Activated CD8-positive, alpha-beta memory T cell treated with anti-CD3 and anti-CD28 coated beads for 48 hours (primary cell): ENCODE measurements at regions not wholly inside any gene's neighbourhood (a gene's known extent, or its start where the extent isn't known, plus 50 kb on each side); places are given as distances from the start of the nearest gene placed in this dataset.

Experiments
- DNase-seq, 3 experiments: peaks; one replicate each; pipeline ENCODE4 v3.0.0-alpha.2; 2020; ENCODE audit warnings: low read depth in 2 of 3, low spot score in 2 of 3

DNA sequence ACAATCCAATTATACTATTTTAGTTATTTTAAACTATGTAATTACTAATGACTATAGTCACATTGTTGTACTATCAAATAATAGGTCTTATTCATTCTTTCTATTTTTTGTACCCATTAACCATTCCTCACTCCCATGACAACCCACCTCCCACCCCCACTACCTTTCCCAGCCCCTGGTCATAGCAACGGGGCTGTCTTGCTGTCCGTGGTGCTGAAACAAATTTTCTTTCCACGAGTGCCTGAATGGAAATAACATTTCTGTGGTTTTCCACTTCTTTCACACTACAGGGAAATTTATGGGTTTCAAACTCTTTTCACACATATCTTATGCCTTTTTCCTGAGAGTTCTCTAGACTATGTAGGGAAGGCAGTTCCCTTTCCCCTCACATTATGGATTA is 326.6 kb downstream of the PHKB start:
- no peak for DNase-seq

DNA sequence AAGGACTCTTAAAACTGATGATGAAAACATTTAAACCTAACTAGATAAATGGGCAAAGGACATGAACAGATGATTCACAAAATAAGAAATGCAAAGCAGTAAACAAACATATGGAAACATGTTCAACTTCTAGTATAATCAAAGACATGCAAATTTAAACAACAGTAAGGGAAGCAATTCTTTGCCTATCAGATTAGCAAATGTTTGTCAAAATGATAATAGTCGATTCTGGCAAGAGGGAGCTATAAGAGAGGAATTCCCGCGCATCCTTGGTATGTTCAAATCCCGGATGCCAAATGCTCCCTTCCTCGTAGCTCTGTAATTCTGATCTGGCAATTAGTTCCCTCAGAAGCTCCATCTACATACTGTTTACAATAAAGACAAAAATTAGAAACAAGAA is 320.5 kb downstream of the PHKB start:
- DNase-seq: no peak

DNA sequence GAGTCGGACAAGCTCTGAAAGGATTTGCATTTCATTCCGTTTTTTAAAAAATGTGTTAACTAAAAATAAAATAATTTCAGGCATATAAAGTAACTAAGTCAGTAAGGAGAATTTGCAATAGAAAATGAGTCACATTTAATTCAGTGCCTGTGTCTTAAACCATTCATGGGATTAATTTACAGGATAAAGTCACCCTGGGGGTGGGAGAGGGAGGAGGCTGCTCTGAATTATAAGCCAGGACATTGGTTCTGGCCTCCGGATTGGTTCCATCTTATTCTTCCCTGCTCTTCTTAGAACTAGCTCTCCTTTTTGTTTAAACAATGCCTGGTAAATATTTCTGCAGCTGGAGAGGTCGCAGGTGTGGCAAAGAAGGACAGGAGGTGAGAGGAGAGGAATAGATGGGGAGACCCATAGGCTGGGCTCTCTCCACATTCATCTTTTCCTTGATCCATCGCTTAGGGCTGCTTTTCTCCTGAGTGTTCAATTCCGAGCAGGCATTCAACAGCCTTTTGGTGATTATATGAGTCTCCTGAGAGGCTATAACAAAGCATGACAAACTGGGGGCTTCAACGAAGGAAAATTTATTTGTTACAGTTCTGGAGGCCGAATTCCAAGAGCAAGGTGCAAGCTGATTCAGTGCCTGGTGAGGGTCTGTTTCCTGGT is 319.2 kb downstream of the PHKB start:
- DNase-seq: no peak

DNA sequence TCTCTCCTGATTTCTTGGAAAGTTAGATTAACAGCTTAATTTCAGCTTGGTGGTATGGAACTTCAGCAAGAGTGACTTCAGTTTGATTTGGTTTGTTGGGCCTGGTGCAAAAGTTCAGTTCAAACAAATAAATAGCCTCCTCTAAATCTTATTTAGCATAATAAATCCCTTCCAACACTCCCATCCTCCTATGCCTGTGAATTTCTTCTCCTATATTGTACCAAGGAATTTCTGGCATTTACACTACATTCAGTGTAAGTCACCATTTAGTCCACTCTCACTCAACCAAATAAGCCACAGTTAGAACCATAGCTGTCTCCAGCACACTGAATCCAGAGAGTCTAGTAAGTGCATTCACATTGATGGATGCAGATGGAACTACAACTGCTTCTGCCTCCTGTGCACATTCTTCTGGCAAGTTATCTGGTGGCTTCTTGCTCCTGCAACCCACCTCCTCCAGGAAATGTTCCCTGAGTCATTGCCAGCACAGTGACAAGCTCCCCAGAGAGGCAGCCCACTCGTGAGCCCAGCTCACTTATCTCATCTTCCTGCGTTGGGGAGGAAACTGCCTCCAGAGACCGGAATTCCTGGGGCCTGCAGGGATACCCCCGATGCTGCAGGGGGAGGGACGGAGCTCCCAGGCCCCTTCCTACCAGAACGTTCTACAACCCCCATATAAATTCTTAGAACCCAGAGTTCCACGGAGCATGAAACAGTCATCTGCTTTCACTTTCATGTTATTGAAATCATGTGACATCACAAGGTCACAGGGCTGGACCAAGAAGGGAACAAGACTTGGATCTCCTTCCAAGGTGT is 318.3 kb downstream of the PHKB start:
- peak in 1 of 3 experiments; percentile 0 for DNase-seq

DNA sequence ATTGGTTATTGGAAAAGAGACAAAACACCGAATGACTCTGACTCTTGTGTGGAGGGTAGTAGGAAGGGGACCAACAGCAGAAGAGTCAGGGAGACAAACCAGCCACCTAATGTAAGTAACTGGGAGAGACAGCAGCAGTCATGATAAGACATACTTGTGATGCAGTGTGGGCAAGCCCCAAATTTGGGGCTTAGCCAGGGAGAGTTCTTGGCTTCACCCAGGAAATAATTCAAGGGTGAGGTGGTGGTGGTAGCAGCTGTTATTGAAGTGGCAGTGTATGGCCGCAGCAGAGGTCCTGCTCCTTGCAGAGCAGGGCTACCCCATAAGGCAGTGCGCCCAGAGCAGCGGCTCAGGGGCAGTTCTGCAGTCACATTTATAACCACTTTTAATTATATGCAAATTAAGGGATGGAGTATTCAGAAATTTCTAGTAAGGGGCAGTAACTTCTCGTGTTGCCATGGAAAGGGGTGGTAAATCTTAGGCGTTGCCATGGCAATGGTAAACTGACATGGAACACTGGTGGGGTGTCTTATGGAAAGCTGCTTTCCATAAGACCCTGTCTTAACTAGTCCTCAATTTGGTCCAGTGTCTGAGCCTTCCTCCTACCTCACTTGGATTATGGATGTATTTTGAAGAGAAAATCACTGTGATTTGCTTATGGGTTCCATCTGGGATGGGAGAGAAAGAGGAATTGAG is 317.1 kb downstream of the PHKB start:
- no peak for DNase-seq

DNA sequence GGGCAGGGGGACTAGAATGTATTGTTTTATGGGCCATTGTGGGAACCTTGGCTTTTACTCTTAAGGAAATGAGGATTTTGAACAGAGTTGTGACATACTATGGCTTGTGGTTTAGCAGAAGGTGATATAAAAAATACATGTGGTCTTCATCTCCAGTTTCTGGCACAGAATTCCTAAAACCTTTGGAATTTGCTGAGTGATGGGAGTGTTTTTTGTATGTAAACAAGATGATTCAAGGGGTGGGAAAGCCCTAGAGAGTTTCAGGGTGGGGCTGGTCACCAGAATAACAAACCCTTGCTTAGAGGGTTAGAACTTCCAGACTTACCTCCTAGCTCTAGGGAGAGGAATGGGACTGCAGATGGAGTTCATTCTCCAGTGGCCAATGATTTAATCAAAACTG is 316.1 kb downstream of the PHKB start:
- no peak for DNase-seq

DNA sequence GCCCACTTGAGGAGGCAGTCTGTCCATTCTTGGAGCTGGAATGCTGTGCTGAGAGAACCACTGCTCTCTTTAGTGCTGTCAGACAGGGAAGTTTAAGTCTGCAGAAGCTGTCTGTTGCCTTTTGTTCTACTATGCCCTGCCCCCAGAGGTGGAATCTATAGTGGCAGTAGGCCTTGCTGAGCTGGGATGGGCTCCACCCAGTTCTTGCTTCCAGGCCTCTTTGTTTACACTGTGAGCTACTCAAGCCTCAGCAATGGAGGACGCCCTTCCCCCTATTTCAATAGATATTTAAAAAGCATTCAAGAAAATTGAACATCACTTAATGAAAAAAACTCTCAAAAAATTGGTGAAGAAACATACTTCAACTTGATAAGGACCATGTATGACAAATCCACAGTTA is 313.5 kb downstream of the PHKB start:
- DNase-seq: no peak

DNA sequence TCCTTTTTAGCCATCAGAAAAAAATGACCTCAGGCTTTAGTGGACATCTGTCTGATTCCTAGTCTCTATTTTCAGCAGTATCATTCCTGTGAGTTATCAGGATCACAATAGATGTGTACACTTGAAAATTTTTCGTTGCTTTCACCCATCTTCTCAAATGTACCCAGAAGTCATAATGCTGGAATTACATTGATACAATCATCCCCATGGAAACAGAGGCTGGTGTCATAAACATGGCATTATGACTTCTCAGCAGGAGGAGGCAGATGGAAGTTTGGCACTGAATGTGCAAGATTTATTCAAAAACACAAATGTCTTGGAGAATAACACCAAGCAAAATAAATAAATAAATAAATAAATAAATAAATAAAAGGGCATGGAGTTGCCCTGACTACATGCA is 292.5 kb downstream of the PHKB start:
- DNase-seq: no peak
